Hypothalamus (tissue), 51 donors: ENCODE measurements at regions not wholly inside any gene's neighbourhood (a gene's known extent, or its start where the extent isn't known, plus 50 kb on each side); places are given as distances from the start of the nearest gene placed in this dataset.
A peak's percentile ranks its signal among the peaks of the same experiment; 100 is the strongest.
"Not testable (repeated sequence)": the region's sequence is repeated elsewhere in the genome, so short reads cannot be mapped to it uniquely, and the experiment has no call there.

Experiments used
- DNase-seq, 51 donors: peaks; one replicate each; lab custom pipeline; 2025; lab: John Stamatoyannopoulos, UW

DNA sequence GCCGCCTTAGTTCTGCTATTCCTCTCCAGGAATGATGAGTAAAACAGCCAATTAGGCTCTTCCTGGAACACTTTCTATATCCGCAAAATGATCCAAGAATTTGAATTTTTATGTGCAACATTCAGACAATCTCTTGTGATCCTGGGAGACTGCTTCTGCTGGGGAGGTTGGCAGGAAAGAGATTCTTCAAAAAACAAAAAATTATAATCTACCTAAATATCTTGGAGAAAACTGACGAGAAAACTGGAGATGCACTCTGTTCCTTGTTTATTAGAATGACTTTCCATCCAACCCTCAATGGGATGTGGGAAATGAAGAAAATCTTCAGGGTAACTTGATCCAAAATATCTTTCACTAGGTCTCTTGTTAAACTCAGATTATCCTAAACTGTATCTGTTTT, 346.3 kb upstream of the UBE2E2 start:
- no peak for DNase-seq

DNA sequence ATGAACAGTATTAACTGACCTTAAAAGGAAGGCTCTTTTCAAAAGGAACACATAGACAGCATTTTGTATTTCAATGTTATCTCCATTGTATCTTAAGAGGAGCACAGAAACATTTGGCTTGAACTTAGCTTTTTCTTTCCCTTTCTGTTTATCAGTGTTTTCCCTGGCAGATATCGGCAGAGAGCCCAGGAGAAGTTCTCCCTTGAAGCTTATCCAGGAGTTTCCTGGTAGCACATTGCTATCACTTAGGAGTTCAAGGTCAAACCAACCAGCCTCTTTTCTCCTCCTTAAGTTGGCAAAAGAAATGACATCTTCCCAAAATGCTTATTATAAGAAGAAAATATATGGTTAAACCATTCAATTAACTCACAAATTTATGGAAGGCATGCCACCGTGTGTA, 344.6 kb upstream of the UBE2E2 start:
- no peak for DNase-seq

DNA sequence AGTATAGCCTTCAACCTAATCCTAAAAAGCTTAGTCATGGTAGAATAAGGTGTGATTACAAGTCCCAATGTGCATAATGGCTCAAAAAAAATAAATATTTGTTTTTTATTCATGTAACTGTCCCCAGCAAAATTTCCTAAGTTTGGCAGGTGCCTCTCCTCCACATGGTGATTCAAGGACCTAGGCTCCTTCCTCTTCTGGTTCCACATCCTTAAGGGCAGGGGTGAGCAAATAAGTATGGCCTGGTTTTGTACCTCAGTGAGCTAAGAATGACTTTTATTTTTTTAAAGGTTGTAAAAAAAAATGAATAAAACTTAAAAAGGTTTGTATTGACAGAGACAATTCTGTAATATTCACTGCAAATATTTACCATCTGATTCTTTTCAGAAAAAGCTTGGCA, 343.5 kb upstream of the UBE2E2 start:
- no peak for DNase-seq

- no peak for DNase-seq
Observed at GRCh38 chr3:22861426-22861825, 341.7 kb upstream of the UBE2E2 start.

DNA sequence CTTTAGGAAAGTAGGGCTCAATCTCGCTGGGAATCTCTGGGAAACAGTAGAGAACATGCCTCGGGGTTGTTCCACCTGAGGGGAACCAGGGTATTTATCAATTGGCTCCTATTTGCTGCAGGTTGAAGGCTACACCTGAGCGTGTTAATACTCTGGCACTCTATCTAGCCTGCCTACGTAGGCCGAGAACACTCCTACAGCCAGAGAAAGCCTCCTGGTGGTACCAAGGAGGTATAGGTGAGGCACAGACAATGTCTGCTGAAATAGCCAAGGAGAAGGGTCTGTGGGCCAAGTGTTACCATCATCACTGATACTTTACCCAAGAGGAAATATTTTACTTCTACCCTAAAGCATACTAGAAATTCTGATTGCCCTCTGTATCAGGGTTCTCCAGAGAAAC, 341.0 kb upstream of the UBE2E2 start:
- DNase-seq = no peak

DNA sequence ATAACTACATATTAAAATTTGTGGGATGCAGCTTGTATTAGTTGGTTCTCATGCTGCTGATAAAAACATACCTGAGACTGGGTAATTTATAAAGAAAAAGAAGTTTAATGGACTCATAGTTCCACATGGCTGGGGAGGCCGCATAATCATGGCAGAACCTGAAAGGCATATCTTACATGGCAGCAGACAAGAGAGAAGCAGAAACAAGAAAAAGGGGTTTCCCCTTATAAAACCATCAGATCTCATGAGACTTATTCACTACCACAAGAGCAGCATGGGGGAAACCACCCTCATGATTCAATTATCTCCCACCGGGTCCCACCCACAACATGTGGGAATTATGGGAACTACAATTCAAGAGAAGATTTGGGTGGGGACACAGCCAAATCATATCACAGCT, 320.3 kb upstream of the UBE2E2 start:
- DNase-seq = not testable (repeated sequence)

DNA sequence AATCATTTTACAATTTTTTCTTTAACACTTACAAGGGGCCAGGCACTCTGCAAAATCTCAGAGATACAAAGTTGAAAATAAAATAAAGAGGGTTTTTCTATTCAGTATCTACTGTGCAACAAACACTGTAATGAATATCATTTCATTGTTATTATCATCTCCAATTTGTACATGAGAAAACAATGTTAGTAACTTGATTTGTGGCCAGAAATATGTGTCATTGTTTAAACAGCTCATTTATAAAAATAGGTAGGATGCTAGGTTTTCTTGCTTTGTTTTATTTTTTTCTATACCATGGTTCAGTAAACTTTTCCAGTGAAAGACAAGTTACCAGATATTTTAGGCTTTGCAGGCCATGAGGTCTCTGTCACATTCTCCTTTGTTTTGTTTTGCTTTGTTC, 318.1 kb upstream of the UBE2E2 start:
- DNase-seq = no peak

GRCh38 chr3:22885574-22886341, 317.4 kb upstream of the UBE2E2 start:
- no peak for DNase-seq

GRCh38 chr3:22886439-22887068, 316.6 kb upstream of the UBE2E2 start:
- DNase-seq = peak in 18 of 51 donors; percentile 1 to 33 (median 7)

DNA sequence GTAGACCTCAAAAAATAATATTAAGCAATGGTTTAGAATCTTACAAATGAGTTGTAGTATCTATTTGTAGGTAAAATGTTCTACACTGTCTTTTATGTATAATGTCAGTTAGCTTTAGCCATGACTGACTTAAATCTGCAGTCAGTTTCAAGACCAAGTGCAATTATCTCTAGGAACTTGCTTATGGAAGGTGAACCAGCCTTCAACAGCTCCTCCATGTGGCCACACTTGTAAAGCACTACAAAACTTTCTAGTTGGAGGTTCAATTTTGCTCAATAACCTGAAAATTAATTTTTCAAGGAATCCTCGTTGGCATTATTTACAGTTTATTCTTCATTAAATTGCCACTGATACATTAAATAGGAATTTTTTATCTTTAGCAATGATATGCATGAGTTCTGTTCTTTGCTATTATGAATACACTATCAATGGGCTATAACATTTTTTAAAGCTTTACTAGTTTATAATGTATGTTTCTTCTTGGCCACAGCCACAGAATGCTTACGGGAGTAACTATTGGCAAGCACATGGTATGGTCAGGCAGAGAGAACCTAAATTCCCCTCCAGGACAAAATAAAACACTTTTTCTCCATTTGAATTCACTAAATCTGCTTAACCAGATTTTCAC, 315.3 kb upstream of the UBE2E2 start:
- peak in 5 of 51 donors; percentile 0 to 6 (median 1) for DNase-seq

GRCh38 chr3:22893101-22893500, 310.0 kb upstream of the UBE2E2 start:
- no peak for DNase-seq

DNA sequence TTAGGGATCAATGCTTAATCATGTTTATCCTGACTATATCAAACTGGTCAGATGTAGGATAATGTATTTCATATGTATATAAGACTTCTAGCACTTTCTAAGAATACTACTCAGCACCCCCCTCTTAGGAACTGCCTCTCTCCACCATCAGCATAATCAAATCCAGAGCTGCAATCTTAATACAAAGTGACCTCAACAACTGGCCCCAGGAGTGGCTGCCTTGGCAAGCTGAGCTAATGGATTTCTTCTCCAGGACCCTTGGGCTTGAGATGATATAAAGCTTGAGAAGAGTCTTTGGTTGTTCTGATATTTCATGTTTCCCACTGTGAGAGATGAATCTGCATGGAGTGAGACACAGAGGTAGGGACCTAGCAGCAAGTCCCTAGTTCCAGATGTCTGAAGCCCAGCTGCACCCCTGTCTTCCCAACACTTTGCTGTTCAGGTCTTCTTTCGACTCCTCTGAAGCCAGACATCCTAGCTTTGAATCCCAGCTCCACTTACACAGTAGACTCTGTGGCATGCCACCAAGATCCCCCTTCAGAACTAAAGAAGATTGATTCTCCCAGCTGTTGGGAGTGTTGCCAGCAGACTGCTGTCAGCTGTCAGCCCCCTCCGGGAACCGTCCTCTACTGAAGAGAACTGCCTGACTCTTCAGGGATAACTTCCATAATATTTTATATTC, 309.3 kb upstream of the UBE2E2 start:
- no peak for DNase-seq

DNA sequence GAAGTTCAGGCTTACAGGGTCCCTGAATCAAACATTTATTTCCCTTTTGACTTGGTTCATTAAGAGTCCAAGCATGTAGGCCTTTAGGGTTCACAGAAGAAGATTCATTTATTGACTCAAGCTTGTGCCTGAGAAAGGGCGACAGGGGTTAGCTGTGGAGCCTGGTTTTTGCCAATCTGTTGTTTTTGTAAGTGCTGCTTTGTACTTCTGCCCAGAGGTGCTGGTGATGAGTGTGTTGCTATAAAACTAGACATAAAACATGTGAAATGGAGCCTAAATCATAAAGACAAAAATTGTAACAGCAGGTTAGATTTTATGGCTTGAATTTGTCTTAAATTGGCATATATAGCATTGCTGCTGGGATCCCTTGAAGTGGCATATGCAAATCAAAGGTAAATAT, 308.3 kb upstream of the UBE2E2 start:
- DNase-seq = no peak

- DNase-seq = no peak
Observed at GRCh38 chr3:22895671-22896070, 307.5 kb upstream of the UBE2E2 start.

- no peak for DNase-seq
Observed at GRCh38 chr3:22898558-22898957, 304.6 kb upstream of the UBE2E2 start.

GRCh38 chr3:22899441-22899840, 303.7 kb upstream of the UBE2E2 start:
- DNase-seq = no peak

DNA sequence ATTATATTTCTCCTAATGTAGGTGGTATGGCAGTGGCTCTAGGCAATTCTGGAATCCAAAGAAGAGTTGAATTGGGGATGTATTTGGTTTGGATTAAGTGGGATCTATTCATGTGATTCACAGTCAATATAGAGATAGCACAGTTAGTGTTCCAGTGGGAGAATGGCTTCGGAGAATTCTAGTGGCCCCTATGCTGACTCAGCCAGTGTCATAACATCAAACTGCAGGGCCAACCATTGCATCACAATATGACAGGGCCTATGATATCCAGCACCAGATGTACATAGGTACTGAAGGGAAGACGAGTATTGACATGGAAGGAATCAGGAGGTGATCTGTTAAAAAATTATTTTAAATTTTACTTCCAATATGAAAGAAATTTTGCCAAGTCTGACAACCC, 302.8 kb upstream of the UBE2E2 start:
- no peak for DNase-seq

DNA sequence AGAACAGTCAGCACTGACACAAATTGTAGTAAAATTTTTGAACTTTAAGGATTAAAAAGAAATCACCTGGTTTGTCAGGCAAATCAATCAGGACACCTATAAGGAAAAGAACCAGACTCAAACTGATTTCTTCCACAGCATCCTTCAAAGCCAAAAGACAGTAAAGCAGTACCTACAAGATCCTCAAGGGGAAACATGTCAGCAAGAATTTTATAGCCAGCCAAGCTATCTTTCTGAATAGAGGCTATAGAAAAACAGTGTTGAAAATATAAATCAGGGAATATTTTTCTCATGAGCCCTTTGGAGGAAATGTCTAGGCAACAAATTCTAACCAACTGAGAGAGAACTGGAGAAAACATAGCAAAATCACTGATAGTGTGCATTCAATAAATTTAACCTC, 301.4 kb upstream of the UBE2E2 start:
- no peak for DNase-seq

- DNase-seq = no peak
Observed at GRCh38 chr3:22907161-22907780, 295.9 kb upstream of the UBE2E2 start.

DNA sequence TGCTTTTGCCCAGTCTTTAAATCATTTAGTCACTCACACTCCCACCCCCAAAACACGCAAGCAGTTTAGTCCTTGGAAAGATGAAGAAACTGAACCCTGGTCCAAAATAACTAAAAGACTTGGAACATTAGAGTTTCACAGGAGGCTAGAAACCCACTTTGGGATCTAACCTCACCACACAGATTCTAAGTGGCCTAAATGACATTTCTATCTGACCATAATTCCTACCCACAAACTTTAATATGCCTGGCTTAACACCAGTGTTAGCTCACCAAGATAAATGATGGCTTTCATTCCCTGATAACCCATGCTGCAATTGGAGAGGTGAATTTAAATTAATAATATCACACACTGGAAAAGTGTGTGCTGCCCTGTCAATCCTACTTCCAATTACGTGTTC, 295.3 kb upstream of the UBE2E2 start:
- DNase-seq = no peak

DNA sequence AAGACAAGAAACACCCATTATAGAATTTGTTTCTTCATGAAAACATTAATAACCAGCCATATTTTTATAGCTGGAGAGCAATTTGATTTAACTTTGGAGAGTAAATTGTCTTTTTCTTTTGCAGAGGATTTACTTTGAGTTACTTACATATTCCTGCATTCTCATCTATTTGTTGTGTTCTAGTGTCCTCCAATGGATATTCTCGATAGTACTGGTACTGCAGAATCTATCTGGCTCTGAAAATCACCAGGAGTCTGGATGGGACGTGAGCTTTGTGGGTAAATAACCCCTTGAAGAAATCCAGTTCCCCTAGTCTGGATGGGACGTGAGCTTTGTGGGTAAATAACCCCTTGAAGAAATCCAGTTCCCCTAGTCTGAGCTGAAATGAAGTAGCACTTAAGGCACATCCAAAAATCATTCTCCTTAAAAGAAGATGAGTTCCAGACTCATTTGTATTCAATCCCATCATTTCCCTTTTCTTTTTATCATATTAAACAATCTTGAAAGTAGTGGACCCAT, 294.1 kb upstream of the UBE2E2 start:
- no peak for DNase-seq
